NOMO-1 (cell line): ENCODE measurements at regions not wholly inside any gene's neighbourhood (a gene's known extent, or its start where the extent isn't known, plus 50 kb on each side); places are given as distances from the start of the nearest gene placed in this dataset.
"Not testable (repeated sequence)": the region's sequence is repeated elsewhere in the genome, so short reads cannot be mapped to it uniquely, and the experiment has no call there.

Experiments used
- DNase-seq, 2 experiments: peaks; one replicate each; lab custom pipeline; 2025; ENCODE audit not compliant: unreplicated experiment in 2 of 2; lab: John Stamatoyannopoulos, UW

- no peak for DNase-seq
Observed at GRCh38 chr2:23019476-23019875, 365.5 kb upstream of the KLHL29 start.

GRCh38 chr2:23020659-23021058 lies 364.3 kb upstream of the KLHL29 start:
- DNase-seq: no peak

- no peak for DNase-seq
Observed at GRCh38 chr2:23021311-23022120, 363.5 kb upstream of the KLHL29 start.

GRCh38 chr2:23023722-23024121 lies 361.3 kb upstream of the KLHL29 start:
- no peak for DNase-seq

GRCh38 chr2:23026671-23027070 lies 358.3 kb upstream of the KLHL29 start:
- DNase-seq: no peak

GRCh38 chr2:23027396-23027795 lies 357.6 kb upstream of the KLHL29 start:
- no peak for DNase-seq

GRCh38 chr2:23028106-23028505 lies 356.9 kb upstream of the KLHL29 start:
- DNase-seq: no peak

- no peak for DNase-seq
Observed at GRCh38 chr2:23029111-23029510, 355.9 kb upstream of the KLHL29 start.

GRCh38 chr2:23029951-23030350 lies 355.0 kb upstream of the KLHL29 start:
- DNase-seq: no peak

GRCh38 chr2:23034996-23035395 lies 350.0 kb upstream of the KLHL29 start:
- no peak for DNase-seq

GRCh38 chr2:23036629-23037028 lies 348.4 kb upstream of the KLHL29 start:
- DNase-seq: no peak

- no peak for DNase-seq
Observed at GRCh38 chr2:23037596-23037995, 347.4 kb upstream of the KLHL29 start.

GRCh38 chr2:23041443-23041842 lies 343.5 kb upstream of the KLHL29 start:
- DNase-seq: no peak

GRCh38 chr2:23042216-23042906 lies 342.6 kb upstream of the KLHL29 start:
- DNase-seq: no peak

GRCh38 chr2:23050388-23050787 lies 334.6 kb upstream of the KLHL29 start:
- no peak for DNase-seq

GRCh38 chr2:23053601-23054000 lies 331.4 kb upstream of the KLHL29 start:
- DNase-seq: no peak

- DNase-seq: no peak
Observed at GRCh38 chr2:23055251-23055650, 329.7 kb upstream of the KLHL29 start.

- DNase-seq: not testable (repeated sequence)
Observed at GRCh38 chr2:23056846-23057245, 328.1 kb upstream of the KLHL29 start.

- no peak for DNase-seq
Observed at GRCh38 chr2:23058435-23058834, 326.5 kb upstream of the KLHL29 start.

GRCh38 chr2:23065210-23065609 lies 319.8 kb upstream of the KLHL29 start:
- no peak for DNase-seq

- DNase-seq: no peak
Observed at GRCh38 chr2:23065936-23066335, 319.0 kb upstream of the KLHL29 start.

- no peak for DNase-seq
Observed at GRCh38 chr2:23066686-23067085, 318.3 kb upstream of the KLHL29 start.
